GM12864 (cell line): ENCODE measurements at regions not wholly inside any gene's neighbourhood (a gene's known extent, or its start where the extent isn't known, plus 50 kb on each side); places are given as distances from the start of the nearest gene placed in this dataset.

ENCODE experiments used
- DNase-seq: peaks from one replicate; pipeline ENCODE4 v3.0.0-alpha.2; 2011; ENCODE audit warnings: low read depth
- H3K4me3 ChIP-seq: 2 replicates; pipeline ENCODE4 v1.5.1; 2011; ENCODE audit warnings: mild to moderate bottlenecking, low read depth, low read length, control low read depth
- TF ChIP-seq, protein P1 (sequence below): IDR thresholded peaks from 2 replicates; pipeline ENCODE4 v1.5.1; 2011; ENCODE audit warnings: low read depth, mild to moderate bottlenecking, moderate library complexity, low read length, control low read depth, inconsistent platforms; ENCODE audit errors: missing control alignments

DNA sequence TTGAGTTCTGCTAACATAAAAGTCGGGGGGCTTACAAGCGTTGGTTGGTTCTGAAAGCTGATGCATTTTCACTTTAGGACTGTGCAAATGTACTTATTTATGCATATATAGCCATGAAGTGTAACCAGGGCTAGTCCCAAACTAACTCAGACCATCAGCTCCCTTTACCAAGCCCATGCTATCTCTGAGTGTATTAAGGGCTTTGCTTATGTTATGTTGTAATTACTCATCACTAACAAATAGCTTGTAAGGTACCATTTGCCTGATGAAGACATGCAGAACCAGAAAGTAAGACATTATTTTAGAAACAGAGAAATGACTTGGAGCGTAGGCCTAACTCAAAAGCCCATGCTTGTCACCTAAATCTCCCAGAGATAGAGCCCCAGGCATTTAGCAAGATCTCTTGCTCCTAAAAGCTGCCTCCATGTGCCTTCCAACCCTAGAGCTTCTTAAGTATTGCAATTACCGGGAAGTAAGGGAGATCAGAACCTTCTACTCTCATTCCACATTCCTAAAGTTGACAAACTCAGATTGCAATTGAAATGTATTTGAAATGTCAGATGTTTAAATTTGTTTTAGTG, 362.9 kb upstream of the RBMS3 start:
- H3K4me3 ChIP-seq = no peak overlapping the region
- no peak for DNase-seq
- TF ChIP-seq, protein P1, sequence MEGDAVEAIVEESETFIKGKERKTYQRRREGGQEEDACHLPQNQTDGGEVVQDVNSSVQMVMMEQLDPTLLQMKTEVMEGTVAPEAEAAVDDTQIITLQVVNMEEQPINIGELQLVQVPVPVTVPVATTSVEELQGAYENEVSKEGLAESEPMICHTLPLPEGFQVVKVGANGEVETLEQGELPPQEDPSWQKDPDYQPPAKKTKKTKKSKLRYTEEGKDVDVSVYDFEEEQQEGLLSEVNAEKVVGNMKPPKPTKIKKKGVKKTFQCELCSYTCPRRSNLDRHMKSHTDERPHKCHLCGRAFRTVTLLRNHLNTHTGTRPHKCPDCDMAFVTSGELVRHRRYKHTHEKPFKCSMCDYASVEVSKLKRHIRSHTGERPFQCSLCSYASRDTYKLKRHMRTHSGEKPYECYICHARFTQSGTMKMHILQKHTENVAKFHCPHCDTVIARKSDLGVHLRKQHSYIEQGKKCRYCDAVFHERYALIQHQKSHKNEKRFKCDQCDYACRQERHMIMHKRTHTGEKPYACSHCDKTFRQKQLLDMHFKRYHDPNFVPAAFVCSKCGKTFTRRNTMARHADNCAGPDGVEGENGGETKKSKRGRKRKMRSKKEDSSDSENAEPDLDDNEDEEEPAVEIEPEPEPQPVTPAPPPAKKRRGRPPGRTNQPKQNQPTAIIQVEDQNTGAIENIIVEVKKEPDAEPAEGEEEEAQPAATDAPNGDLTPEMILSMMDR = no peak

DNA sequence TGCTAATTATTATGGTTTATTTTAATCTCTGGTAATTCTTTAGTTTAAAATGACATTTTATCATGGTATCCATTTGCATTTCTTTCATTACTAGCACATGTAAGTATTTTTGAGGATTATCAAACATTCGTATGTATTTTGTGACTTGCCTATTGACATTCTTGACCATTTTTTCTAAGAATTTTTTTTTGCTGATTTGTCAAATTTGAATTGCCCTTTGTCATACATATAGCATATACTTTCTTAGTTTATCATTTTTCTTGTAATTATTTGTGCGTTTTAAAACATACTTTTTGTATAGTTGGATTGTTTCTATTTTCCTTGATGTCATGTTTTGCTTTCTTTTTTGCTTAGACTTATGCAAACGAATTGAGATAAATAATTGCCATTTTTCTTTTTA, 358.5 kb upstream of the RBMS3 start:
- TF ChIP-seq, protein P1 = no peak
- H3K4me3 ChIP-seq = no peak overlapping the region
- DNase-seq = no peak

DNA sequence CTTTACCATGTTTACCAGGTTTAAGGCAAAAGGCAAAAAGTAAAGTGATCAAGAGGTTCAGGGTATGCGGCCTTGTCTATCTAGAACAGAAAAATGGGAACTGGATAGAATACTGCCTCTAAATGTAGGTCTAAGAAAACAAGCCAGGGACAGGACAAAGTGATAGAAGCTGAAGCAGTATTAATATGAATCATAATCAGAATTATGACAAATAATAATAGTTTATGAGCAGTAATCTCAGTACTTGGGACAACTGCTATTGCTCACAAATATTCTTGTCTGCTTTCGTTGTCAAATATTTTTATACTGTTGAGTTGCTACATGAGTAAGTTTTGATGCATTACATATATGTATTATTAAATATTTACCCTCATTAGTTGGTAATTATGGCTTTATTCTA, 356.9 kb upstream of the RBMS3 start:
- DNase-seq = no peak
- no peak overlapping the region for H3K4me3 ChIP-seq
- TF ChIP-seq, protein P1 = no peak

DNA sequence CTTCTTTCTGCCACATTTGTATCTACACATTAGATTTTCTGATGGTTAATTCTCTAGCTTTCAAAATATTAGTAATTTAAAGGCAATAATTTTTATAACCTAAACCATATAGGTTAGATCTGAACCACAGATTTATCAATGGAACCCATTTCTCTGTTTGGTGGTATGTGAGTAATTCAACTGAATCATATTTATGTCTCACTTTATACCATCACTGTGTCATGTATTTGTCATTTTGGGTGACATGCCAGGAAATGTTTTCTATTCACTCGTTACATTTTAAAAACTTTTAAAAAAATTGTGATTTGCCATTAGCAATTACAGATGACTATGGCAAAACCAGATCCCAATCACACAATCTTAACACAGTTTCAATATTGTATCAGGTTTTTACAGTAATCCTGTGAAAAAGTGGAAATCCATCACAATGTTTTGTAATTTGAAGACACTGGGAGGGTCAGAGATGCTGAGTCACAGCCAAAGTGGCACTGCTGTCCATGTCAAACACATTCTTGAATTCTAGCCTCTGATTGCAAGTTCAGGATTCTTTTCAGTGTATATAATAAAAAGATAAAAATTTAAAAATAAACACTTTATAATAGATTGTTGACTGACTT, 356.0 kb upstream of the RBMS3 start:
- no peak for DNase-seq
- TF ChIP-seq, protein P1 = no peak
- H3K4me3 ChIP-seq = no peak overlapping the region

DNA sequence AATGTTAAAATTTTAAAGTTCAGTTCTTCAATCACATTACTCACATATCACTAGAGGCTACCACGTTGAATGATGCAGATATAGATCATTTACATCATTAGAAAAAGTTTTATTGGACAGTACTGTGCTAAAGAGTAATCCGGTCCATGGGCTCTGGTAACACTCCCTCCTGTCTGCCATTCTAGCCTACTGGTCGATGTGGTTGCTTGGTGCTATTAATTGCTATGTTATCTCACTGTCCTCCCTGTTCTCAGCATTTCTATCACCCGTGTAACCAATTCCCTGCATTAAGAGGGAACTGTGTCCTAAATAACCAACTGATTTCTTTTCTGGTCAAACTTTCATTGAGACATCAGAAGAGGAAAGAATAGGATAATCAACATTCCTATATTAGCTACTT, 347.5 kb upstream of the RBMS3 start:
- no peak for DNase-seq
- H3K4me3 ChIP-seq = no peak overlapping the region
- TF ChIP-seq, protein P1 = no peak

DNA sequence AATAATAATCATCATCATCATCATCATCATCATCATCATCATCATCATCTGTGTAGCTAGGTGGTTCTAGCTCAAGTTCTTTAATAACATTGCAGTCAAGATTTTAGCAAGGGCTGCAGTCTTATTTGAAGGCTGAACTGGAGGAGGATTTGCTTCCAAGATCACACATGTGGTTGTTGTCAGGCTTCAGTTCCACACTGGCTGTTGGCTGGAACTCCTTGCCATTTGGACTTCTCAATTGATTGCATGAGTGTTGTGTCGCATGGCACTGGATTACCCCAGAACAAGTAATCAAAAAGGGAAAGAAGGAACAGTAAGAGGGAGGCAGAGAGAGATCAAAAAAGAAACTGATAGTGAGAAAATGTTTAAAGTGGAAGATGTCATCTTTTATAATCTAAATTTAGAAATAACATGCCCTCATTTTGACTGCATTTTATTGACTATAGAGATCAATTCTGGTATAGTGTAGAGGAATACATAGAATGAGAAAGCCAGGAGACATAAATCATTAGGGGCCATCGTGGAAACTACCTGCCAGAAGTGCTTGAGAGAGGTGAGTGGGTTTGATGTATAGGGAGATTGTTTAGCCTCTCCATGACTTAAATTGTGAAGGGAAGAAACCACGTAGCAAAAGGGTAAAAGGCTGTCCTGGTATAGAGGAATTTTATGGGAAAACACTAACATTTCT, 346.6 kb upstream of the RBMS3 start:
- DNase-seq = no peak
- TF ChIP-seq, protein P1 = no peak
- H3K4me3 ChIP-seq = no peak overlapping the region
